Epidermal melanocyte (primary cell): ENCODE measurements at regions not wholly inside any gene's neighbourhood (a gene's known extent, or its start where the extent isn't known, plus 50 kb on each side); places are given as distances from the start of the nearest gene placed in this dataset.

Experiments used
- DNase-seq: peaks from one replicate; pipeline ENCODE4 v3.0.0; 2011; ENCODE audit warnings: low spot score; ENCODE audit not compliant: insufficient read length

- no peak for DNase-seq
Observed at GRCh38 chr2:16302431-16303272, 362.3 kb downstream of the MYCN start.

- DNase-seq: no peak
Observed at GRCh38 chr2:16301961-16302360, 361.6 kb downstream of the MYCN start.

GRCh38 chr2:16298866-16299265 is 358.5 kb downstream of the MYCN start:
- DNase-seq: no peak

- no peak for DNase-seq
Observed at GRCh38 chr2:16296331-16297250, 356.2 kb downstream of the MYCN start.

- DNase-seq: no peak
Observed at GRCh38 chr2:16296038-16296290, 355.6 kb downstream of the MYCN start.

GRCh38 chr2:16294791-16295190 is 354.4 kb downstream of the MYCN start:
- DNase-seq: no peak

- DNase-seq: no peak
Observed at GRCh38 chr2:16293871-16294270, 353.5 kb downstream of the MYCN start.

GRCh38 chr2:16293398-16293797 is 353.0 kb downstream of the MYCN start:
- DNase-seq: no peak

- DNase-seq: no peak
Observed at GRCh38 chr2:16291731-16292550, 351.6 kb downstream of the MYCN start.

- no peak for DNase-seq
Observed at GRCh38 chr2:16291226-16291625, 350.9 kb downstream of the MYCN start.

- no peak for DNase-seq
Observed at GRCh38 chr2:16290311-16291020, 350.1 kb downstream of the MYCN start.

GRCh38 chr2:16288371-16289112 is 348.2 kb downstream of the MYCN start:
- DNase-seq: no peak

- no peak for DNase-seq
Observed at GRCh38 chr2:16287831-16288230, 347.5 kb downstream of the MYCN start.

GRCh38 chr2:16287281-16287680 is 346.9 kb downstream of the MYCN start:
- no peak for DNase-seq

GRCh38 chr2:16285813-16286510 is 345.6 kb downstream of the MYCN start:
- DNase-seq: no peak

GRCh38 chr2:16284941-16285625 is 344.7 kb downstream of the MYCN start:
- no peak for DNase-seq

GRCh38 chr2:16283071-16283850 is 342.9 kb downstream of the MYCN start:
- DNase-seq: no peak

GRCh38 chr2:16282511-16282910 is 342.2 kb downstream of the MYCN start:
- DNase-seq: no peak
